A549 (cell line): ENCODE measurements at regions not wholly inside any gene's neighbourhood (a gene's known extent, or its start where the extent isn't known, plus 50 kb on each side); places are given as distances from the start of the nearest gene placed in this dataset.

Experiments
- BHLHE40 ChIP-seq: IDR thresholded peaks from 2 replicates; pipeline ENCODE4 v1.6.1; 2012; ENCODE audit warnings: low read depth, low read length, inconsistent platforms
- CEBPB ChIP-seq, 2 experiments: fragments of >200 bp in 1 of 2; sonication (Bioruptor Twin) in 1 of 2; formaldehyde crosslinking in 1 of 2; IDR thresholded peaks; 2 replicates each; pipeline ENCODE4 v1.6.1; 2012 to 2016
- GATA3 ChIP-seq: IDR thresholded peaks from 2 replicates; pipeline ENCODE4 v1.6.1; 2012; ENCODE audit warnings: borderline replicate concordance
- HOXA7 ChIP-seq: fragments of 250-450 bp; sonication (Bioruptor Pico); IDR thresholded peaks from 2 replicates; pipeline ENCODE4 v1.5.0; 2020; ENCODE audit warnings: mild to moderate bottlenecking, moderate library complexity
- KDM5A ChIP-seq: fragments of 200-600 bp; sonication (generic); IDR thresholded peaks from 2 replicates; pipeline ENCODE4 v1.6.1; 2016; ENCODE audit warnings: antibody characterized with exemption, mild to moderate bottlenecking
- MAZ ChIP-seq: fragments of 150-350 bp; IDR thresholded peaks from 2 replicates; pipeline ENCODE4 v1.6.1; 2014; ENCODE audit warnings: antibody characterized with exemption, low read depth, low read length, borderline replicate concordance
- SMC3 ChIP-seq: fragments of >200 bp; sonication (Bioruptor Twin); formaldehyde crosslinking; IDR thresholded peaks from 3 replicates; pipeline ENCODE4 v1.6.1; 2018; ENCODE audit warnings: inconsistent platforms
- TP53 ChIP-seq: fragments of 250-450 bp; sonication (Bioruptor Pico); IDR thresholded peaks from 2 replicates; pipeline ENCODE4 v1.5.0; 2021; ENCODE audit warnings: mild to moderate bottlenecking, moderate library complexity
- ZSCAN20 ChIP-seq: fragments of 250-450 bp; sonication (Bioruptor Pico); IDR thresholded peaks from 2 replicates; pipeline ENCODE4 v1.8.0; 2022; ENCODE audit warnings: mild to moderate bottlenecking, moderate library complexity
- TF ChIP-seq, protein P1 (sequence below): fragments of >200 bp; sonication (Bioruptor Twin); formaldehyde crosslinking; IDR thresholded peaks from 3 replicates; pipeline ENCODE4 v1.5.1; 2016
- TF ChIP-seq, protein P2 (sequence below): fragments of 150-350 bp; IDR thresholded peaks from 2 replicates; pipeline ENCODE4 v1.6.1; 2014; ENCODE audit warnings: low read depth, mild to moderate bottlenecking, low read length

DNA sequence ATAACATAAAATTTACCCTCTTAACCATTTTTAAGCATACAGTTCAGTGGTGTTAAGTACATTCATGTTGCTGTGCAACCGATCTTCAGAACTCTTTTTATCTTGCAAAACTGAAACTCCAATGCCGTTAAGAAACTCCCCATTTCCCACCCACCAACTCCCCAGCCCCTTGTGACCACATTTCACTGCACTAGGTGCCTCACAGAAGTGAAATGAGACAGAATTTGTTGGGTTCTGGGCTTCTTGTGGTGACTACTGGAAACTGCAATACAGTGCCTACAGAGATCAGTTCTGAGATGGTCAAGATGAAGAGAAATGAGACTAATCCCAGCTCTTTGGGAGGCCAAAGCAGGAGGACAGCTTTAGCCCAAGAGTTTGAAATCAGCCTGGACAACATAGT lies 202.1 kb upstream of the SLC30A5 start:
- TF ChIP-seq, protein P1, sequence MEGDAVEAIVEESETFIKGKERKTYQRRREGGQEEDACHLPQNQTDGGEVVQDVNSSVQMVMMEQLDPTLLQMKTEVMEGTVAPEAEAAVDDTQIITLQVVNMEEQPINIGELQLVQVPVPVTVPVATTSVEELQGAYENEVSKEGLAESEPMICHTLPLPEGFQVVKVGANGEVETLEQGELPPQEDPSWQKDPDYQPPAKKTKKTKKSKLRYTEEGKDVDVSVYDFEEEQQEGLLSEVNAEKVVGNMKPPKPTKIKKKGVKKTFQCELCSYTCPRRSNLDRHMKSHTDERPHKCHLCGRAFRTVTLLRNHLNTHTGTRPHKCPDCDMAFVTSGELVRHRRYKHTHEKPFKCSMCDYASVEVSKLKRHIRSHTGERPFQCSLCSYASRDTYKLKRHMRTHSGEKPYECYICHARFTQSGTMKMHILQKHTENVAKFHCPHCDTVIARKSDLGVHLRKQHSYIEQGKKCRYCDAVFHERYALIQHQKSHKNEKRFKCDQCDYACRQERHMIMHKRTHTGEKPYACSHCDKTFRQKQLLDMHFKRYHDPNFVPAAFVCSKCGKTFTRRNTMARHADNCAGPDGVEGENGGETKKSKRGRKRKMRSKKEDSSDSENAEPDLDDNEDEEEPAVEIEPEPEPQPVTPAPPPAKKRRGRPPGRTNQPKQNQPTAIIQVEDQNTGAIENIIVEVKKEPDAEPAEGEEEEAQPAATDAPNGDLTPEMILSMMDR, result no peak
- TF ChIP-seq TP53 (CRISPR knock-in tag) (no peak), GATA3 (no peak), KDM5A (no peak), MAZ (no peak), HOXA7 (CRISPR knock-in tag) (no peak), ZSCAN20 (CRISPR knock-in tag) (no peak), SMC3 (no peak), BHLHE40 (no peak), CEBPB (IDR thresholded peaks at IDR 0.05) (no peak)
- TF ChIP-seq, protein P2, sequence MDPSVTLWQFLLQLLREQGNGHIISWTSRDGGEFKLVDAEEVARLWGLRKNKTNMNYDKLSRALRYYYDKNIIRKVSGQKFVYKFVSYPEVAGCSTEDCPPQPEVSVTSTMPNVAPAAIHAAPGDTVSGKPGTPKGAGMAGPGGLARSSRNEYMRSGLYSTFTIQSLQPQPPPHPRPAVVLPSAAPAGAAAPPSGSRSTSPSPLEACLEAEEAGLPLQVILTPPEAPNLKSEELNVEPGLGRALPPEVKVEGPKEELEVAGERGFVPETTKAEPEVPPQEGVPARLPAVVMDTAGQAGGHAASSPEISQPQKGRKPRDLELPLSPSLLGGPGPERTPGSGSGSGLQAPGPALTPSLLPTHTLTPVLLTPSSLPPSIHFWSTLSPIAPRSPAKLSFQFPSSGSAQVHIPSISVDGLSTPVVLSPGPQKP, result no peak
